ENCODE measurements at regions not wholly inside any gene's neighbourhood (a gene's known extent, or its start where the extent isn't known, plus 50 kb on each side); places are given as distances from the start of the nearest gene placed in this dataset.

DNA sequence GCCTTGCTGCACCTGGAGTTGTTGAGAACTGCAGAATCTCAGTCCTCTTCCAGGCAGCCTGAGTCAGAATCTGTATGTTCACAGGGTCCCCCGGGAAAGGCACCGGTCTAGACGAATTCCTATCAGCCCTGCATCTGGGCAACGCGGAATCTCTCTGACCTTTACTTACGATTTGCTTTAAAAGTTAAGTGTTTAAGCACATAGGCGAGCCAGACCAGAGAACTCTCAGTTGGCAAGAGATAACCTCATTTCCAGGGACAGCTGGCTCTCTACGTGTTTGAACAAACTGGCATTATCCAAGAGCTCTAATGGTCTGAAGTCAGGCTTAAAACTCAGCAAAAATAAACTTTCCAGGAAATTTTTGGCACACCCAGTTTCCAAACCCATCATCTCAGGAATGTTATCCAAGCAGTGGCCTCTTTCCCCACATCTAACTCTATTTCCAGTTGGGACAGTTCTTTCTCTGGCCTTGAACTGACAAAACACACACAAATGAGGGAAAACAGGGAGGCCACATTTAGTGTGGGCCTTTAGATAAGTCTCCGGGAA lies 53.4 kb downstream of the HES1 start:
- peak in 1 of 2 donors; percentile 54 for DNase-seq (ENCODE audit: low read depth in 2 of 2)

DNA sequence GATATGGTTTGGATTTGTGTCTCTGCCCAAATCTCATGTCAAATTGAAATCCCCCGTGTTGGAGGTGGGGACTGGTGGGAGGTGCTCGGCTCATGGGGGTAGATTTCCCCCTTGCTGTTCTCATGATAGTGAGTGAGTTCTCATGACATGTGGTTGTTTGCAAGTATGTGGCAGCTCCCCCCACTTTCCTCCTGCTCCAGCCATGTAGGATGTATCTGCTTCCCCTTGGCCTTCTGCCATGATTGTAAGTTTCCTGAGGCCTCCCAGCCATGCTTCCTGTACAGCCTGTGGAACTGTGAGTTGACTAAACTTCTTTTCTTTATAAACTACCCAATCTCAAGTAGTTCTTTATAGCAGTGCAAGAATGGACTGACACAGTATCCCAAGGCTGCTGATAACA lies 55.9 kb downstream of the HES1 start:
- peak; percentile 50 to 97 for DNase-seq (ENCODE audit: low read depth in 2 of 2)

DNA sequence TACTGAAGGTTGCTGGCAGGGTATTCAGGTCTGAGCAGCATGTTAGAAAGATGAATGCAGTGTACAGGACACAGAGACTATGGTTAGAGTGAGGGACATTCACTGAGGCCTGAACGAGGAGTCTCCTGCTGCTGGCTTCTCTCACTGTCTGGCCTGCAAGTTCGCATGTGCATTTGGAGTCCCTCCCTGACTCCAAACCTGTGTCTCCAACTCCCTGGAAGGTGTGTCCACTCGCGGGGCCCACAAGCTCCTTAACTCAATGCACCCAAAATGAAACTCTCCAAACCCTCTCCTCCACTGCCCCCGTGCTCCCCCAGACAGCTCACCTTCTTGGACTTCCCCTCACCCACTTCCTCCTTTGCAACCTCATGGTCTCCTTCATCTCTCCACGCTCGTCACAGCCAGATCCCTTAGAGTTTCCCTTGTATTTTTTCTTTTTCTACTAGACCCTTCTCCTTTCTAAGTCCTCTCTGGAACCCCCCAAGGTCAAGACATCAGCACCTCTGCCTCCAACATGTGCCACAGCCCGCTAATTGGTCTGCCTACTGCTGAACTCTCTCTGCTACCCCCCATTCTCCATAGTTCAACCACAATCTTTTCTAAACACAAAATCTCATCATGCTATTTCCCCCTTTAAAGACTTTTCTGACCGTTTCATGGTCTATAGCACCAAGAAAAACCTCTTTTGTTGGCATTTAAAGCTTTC lies 58.3 kb downstream of the HES1 start:
- no peak for DNase-seq (ENCODE audit: low read depth in 2 of 2)

DNA sequence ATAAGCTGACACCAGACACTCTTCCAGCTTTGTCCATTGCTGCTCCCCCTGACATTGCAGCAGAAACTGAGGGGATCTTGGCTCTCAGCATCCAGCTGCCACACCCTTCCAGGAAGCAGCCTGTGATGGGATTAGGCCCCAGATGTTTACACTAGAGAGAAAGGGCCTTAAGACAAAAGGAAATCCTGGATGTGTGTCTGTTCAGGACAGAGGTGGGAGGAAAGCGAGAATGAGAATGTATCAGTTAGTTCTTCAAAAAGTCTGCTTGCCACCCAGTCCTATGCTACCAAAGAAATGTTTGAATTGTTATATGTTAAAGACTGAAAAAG lies 58.8 kb downstream of the HES1 start:
- peak in 1 of 2 donors; percentile 25 for DNase-seq (ENCODE audit: low read depth in 2 of 2)

DNA sequence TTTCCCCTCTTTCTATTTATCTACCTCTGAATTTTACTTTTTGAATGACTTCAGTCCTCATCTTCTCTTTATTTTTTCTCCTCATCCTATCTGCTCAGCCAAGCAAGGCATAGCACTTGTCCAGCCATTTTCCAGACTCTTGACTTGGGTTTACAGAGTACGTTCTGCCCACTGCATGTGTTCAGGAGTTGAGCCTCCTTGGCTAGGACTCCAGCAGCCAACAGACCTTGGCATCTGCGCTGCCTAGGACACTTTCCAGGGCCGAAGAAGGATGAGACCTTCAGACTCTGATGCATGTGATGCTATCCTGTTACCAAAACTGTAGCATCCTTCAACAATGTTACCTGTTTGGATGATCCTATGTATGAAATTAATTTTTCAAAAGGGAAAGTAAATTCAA lies 59.7 kb downstream of the HES1 start:
- DNase-seq (ENCODE audit: low read depth in 2 of 2), result no peak

DNA sequence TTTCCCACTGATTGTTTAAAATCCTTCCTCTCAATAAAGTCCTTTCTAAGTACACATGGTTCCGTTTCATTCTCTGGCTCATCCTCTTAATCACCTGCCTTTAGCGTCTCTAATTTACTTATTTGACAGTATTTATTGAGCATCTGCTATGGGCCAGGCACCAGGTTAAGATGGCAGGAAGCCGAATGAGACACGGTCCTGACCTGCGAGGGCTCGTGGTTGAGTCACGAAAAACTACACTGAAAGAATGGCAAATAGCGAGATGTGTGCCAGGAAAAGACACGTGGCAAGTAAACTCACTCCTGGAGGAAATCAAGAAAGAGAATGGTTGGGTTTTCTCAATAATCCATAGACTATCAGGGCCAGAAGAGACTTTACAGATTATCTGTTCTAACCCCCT lies 60.9 kb downstream of the HES1 start:
- DNase-seq (ENCODE audit: low read depth in 2 of 2), result peak; percentile 37 to 87

DNA sequence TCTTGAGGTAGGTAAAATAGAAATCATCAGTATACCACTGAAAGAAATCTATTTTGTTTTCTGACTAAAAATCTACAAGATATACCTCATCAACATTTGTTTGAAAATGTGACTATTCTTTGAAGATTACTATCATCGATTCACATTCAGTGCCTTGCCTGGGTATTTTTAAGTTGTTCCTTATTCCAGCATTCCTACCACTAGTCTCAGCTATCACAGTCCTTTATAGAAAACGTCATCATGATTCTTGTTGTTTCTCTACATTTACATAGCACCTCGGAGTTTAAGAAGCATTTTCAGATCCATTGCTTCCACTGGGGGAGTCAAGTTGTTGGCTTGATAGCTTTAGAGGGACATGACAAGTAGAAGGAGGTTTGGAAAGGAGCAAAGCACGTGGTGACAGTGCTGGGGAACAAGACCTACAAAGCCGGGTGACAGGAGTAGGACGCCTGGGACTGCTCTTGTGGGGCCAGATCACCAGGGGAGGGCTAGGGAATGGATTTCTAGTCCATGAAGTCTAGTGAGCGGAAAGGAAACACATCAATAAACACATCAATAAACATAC lies 61.5 kb downstream of the HES1 start:
- no peak for DNase-seq (ENCODE audit: low read depth in 2 of 2)

DNA sequence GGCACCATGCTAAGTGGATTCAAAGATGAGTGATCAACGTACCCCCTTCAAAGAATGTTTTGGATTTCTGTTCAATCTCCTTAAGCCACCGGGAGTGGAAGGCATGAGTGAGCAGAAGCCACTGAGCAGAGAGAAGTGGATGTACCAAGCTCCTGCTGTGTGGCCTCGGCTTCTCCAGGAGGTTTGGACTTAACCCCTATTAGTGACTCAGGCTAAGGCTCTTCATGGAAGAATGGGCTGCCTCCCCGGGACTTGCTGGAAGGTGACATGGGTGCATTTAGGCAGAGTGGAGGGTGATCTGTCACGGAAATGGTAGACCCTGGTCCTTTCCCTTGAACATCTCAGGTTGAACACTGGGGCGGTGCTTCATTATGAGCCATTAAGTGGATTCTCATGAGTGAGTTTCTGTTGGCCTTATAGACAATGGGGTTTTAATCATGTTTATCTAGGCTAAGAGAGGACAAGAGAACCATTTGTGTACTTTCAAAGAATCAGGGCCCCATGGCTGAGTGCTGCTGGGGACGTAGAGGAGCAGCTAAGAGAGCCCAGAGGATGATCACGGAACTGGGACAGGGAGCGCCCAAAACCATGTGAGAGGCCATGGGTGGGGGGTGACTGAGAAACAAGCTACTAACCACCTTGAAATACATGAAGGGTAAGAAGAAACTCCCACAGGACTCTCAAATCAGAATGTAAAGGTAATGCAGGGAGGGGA lies 62.2 kb downstream of the HES1 start:
- no peak for DNase-seq (ENCODE audit: low read depth in 2 of 2)

DNA sequence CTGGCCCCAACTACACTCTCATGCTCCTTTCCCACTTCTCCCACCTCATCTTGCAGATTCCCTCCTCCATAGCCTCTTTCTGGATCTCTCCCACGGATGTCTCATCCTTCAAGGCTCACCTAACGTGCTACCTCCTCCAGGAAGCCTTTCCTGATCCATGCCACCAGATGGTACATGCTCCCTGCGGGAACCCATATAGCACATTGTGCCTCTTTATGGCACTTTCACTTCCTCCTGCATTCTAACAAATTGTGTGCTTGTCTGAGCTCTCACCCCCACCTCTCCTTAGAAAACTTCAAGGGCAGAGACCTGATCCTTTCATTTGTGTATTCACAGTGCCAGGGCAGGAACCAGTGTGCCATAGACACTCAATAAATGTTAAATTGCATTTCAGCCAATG lies 63.0 kb downstream of the HES1 start:
- DNase-seq (ENCODE audit: low read depth in 2 of 2), result no peak

DNA sequence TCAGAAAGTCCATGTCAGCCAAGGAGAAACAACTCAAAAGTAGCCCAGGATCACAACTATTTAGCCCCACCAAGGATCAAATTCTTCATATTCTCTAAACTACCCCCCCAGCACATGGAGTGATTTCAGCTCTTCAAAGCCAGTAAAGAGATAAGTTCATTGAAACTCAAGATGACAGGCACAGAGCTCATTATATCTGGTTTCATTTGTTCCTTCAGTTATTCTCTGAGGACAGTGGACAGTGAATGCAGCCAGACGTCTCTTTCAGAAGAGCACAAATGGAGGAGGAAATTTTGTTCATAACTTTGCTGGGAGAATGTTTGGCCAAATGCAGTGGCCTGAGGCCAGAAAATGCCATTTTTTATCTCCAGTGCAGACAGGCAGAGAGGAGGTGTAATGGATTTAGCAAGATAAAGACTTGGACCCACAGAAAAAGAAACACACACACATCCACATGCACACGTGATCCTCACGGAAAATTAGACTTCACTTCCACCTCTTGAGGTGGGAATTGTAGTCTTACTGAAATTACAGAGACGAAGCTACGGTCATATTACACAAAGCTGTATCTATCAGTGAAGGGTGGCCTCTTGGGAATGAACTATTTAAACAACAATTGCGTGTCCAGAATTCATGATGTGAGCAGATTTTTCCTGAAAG lies 64.6 kb downstream of the HES1 start:
- DNase-seq (ENCODE audit: low read depth in 2 of 2), result no peak

DNA sequence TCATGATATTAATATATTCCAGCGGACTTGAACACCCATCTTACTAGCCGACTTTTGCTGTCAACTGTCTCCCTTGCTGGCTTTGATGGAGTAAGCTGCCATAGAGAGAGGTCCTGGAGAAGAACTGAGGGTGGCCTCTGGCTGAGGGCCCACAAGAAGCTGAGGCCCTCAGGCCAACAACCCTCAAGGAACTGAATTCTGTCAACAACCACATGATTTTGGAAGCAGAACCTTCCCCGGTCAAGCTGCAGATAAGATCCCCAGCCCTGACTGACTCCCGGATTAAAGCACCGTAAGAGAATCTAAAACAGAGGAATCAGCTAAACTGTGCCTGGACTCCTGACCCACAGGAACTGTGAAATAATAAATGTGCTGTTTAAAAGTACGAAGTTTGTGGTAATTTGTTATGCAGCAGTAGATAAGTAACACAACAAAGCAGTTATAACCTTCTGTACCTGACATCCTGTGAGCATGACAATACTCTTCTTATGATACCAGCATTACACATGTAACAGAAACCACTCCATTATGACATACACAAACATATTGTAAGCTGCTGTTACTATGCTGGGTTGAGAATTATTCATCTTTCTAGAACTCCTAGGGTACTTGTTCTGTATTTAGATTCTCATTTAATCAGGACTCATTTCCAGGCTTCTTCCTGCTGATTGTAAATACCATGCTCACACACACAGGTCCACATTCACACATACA lies 66.2 kb downstream of the HES1 start:
- no peak for DNase-seq (ENCODE audit: low read depth in 2 of 2)

DNA sequence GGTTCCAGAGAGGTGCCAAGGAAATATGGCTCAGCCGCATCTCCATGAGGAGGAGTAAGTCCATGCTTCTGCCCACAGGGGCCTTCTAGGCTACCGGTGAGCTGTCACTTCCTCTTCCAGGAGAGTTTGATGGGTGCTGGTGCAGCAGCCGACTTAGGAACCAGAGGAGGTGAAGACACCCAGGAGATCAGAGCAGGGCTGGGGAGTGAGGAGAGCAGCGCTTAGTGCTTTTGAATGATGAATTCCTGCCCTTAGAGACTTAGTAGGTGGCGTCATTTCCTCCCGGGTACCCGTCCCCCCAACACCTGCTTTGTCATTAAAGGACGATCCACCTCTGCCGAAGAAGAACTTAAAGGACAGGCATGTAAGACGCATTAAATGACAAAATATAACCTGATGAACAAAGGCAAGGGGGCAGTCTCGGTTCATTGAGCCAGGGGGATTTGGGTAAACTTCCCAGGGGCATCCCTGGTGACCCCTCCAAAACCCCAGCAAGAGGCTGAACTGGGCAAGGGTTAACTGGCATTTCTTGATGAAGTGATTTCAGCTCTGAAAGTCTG lies 67.6 kb downstream of the HES1 start:
- DNase-seq (ENCODE audit: low read depth in 2 of 2), result no peak

DNA sequence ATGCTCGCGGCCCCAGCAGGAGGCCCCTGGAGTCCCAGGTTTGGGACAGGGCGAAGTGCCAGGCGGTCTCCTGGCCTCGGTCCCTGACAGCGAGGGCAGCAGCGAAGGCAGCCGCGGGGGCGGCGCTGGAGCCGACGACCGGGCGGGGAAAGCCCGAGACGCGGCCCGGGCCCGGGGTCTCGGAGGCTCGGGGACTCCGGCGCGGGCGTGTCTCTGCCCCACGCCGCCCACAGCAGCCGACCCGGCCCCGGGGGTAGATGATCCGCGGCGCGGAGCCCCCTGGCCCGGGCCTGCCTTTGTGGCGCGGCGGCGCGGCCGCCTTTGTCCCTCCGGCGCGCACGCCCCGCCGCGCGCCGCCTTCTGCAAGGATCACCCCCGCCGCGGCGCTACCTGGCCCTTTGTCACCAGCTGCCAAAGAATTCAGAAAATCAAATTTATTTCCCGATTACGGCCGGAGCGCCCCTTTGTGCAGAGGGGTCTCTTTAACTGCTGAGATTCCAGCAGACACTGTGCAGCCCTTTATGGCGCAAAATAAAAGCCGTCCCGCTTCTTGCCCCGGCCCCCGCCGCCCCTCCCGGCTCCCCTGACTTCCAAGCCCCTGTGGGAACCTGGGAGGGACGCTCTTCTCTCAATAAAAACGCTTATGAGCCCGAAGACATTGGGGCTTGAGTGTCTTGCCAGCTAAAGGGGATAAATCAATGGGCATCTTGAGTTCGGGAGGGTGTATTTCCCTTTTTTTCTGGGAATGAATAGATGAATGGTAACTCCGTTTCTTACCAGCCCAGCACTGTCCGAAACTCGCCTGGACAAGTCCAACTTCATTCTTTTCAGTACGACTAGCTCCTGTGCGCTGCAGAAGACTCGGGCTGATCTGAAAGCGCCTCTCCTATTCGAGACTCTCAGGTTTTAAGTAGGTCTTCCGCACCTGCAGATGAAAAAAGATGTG lies 68.4 kb downstream of the HES1 start:
- no peak for DNase-seq (ENCODE audit: low read depth in 2 of 2)

DNA sequence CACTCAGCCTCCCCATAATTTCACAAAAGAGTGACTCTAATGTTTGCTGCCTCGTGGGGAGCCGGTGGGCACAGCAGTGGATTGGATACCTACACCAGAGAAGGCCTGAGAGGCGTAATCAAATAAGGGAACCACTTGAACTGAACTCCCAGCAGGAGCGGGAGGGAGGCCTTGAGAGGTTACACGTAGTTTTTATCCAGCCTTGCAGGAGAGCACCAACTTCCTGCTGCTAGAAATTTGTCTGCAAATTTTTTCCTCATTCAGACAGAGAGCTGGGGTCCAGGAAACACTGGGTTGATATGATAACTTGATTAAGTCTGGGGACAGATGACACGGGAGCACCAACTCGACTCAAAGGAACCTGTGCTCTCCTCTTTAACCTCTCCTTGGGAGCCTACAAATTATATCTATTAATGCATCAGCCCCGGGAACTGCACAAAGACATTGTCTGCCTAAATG lies 69.8 kb downstream of the HES1 start:
- DNase-seq (ENCODE audit: low read depth in 2 of 2), result no peak

DNA sequence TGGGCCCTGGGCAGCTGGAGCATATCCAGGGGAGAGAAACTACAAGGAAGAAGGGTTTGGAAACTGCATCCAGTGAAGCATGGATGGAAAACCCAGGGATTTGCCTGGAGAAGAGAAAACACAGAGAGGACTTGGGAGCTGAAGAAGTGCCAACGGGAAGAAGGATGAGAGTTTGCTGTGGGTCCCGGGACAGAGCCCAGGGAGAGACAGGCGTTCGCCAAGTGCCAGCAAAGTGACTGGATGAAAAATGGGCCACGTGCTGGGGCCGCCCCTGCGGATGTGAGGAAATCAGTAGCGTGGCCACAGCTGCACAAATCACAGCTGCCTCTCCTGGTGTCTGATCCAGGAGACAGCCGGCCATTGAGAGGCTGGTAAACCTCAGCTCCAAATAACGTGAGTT lies 70.4 kb downstream of the HES1 start:
- peak in 1 of 2 donors; percentile 22 for DNase-seq (ENCODE audit: low read depth in 2 of 2)

DNA sequence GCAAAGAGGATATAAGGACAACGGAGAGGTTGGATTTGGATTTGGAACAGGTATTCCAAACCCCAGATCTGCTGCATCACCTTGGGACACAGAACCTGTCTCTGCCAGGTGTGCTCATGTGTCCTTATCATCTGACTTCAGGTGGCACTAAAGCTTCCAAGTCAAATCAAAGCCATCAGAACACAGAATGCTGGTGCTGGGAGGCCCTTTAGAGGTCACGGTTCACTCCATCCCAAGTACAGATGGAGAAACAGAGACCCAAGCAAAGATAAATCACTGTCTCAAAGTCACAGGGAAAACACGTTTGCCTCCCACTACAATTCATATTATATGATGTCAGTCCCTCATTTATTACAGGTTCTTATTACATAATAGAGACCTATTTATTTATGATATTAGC lies 72.8 kb downstream of the HES1 start:
- no peak for DNase-seq (ENCODE audit: low read depth in 2 of 2)

DNA sequence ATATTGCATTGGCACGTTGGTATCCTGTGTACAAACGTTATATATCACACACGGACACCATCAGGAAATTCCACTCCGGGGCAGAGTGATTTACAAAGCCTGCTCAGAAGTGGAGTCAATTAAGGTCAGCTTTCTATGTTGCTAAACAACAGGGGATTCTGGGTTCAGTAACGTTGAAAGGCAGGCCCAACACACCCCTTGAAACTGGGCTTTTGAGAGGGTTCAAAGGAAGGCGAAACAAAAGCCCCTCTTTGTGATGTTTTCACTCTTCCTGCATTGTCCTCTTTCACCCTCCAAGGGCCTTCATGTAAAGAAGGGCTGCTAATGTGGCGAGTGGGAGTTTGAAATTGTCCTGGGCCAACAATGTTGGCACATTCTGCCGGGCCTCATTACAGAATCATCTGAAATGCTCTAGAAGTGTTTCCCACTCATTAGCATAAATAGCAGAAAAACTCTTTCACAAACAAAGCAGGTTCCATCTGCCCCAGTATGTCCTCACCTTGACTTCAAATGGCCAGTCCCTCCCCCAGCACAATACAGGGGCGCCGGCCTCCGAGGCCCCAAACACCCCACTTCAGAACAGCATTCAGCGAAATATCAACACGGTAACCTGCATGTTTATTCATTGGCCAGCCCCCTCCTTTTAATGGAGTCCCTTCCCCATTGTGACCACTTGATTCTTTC lies 76.4 kb downstream of the HES1 start:
- peak; percentile 47 to 65 for DNase-seq (ENCODE audit: low read depth in 2 of 2)

DNA sequence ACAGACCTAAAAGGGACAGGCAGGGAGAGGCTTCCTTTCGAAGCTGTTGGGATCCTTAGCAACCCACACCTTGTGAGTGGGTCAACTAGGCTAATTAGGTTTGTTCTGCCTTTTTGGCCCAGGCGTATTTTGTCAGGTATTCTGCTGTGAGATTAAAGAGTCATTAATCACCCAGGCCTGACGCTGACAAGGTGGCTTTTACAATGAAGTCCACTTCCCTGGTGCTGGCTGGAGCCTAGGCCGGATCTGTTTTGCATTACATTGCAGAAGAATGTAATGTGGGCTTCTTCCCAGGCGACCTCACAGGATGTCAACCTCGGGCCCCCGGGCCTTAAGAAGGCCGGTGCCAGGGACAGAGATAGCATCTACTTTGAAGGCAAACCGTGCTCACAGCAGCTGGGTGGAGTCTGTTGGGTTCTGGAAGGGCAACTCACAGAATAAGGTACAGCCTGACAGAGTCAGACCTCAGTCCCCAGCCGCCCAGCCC lies 76.9 kb downstream of the HES1 start:
- DNase-seq (ENCODE audit: low read depth in 2 of 2), result no peak

DNA sequence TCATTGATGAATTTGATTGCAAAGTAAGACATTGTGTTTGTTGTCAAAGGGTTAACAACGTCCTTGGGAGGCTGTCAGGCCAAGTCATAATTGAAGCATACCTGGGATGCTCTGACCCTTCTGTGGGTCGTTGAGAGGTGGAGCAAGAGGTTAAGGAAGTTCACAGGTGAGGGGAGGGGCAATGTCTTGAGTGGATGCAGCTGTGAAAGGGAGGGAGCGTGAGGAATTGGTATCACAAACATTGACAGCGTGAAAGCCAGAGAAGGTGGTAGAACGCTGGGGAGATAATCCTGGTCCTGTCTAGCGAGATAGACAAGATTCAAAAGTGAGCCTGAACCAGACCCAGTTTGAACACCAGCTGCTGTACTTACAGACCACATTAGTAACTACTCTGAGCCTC lies 79.4 kb downstream of the HES1 start:
- DNase-seq (ENCODE audit: low read depth in 2 of 2), result no peak

Data from dermis microvascular lymphatic vessel endothelial cell (primary cell).